CD4-positive, alpha-beta T cell (primary cell): ENCODE measurements at regions not wholly inside any gene's neighbourhood (a gene's known extent, or its start where the extent isn't known, plus 50 kb on each side); places are given as distances from the start of the nearest gene placed in this dataset.

Experiments used
- ATAC-seq: fragments of 200-7000 bp; cut with Tn5 transposase; one replicate; pipeline ENCODE4 v1.10.0; 2022; ENCODE audit warnings: mild to moderate bottlenecking; ENCODE audit not compliant: poor library complexity
- CTCF ChIA-PET: fragments of 350-600 bp; sonication (Branson Sonifier 250); formaldehyde crosslinking; loops from one replicate; lab custom pipeline; 2021; ENCODE audit warnings: antibody characterized with exemption, inconsistent platforms; lab: Charles Lee
- POLR2A ChIA-PET: fragments of 350-600 bp; sonication (Branson Sonifier 250); formaldehyde crosslinking; loops from one replicate; lab custom pipeline; 2021; ENCODE audit warnings: antibody characterized with exemption, inconsistent platforms; lab: Charles Lee
- DNase-seq, 14 experiments: peaks; one replicate each; pipeline ENCODE4 v3.0.0-alpha.2; 2013 to 2020; ENCODE audit warnings: mixed read lengths in 2 of 14
- H3K27ac ChIP-seq, 2 donors: one replicate each; pipeline versions ENCODE4 v1.5.1 to v1.7.0; 2013; ENCODE audit warnings: low read length in 2 of 2, low read depth in 1 of 2, mild to moderate bottlenecking in 1 of 2
- H3K27me3 ChIP-seq, 2 experiments: 1 replicate in 1 of 2; 2 replicates in 1 of 2; pipeline versions ENCODE4 v1.6.1 to v1.7.0; 2013; ENCODE audit warnings: low read length in 2 of 2, control low read depth in 1 of 2, mild to moderate bottlenecking in 1 of 2, moderate library complexity in 1 of 2; ENCODE audit not compliant: insufficient read depth in 2 of 2, control insufficient read depth in 1 of 2
- H3K36me3 ChIP-seq: one replicate; pipeline ENCODE4 v1.6.1; 2013; ENCODE audit warnings: low read length, control low read depth; ENCODE audit not compliant: insufficient read depth
- H3K4me1 ChIP-seq: one replicate; pipeline ENCODE4 v1.6.1; 2013; ENCODE audit warnings: low read length, control low read depth; ENCODE audit not compliant: insufficient read depth
- H3K4me3 ChIP-seq: one replicate; pipeline ENCODE4 v1.5.1; 2013; ENCODE audit warnings: mild to moderate bottlenecking, low read length, moderate library complexity
- H3K9me3 ChIP-seq, 2 experiments: 1 replicate in 1 of 2; 2 replicates in 1 of 2; pipeline versions ENCODE4 v1.6.1 to v1.7.0; 2013; ENCODE audit warnings: low read length in 2 of 2, mild to moderate bottlenecking in 2 of 2, control low read depth in 1 of 2, moderate library complexity in 1 of 2; ENCODE audit not compliant: control insufficient read depth in 1 of 2, insufficient read depth in 1 of 2
- H3K27ac Mint-ChIP-seq: one replicate; pipeline ENCODE4 v1.8.0; 2020; ENCODE audit warnings: mixed read lengths
- H3K27me3 Mint-ChIP-seq: one replicate; pipeline ENCODE4 v1.8.0; 2021; ENCODE audit warnings: mixed read lengths
- H3K36me3 Mint-ChIP-seq: one replicate; pipeline ENCODE4 v1.8.0; 2021; ENCODE audit warnings: low read depth, mixed read lengths
- H3K4me1 Mint-ChIP-seq: one replicate; pipeline ENCODE4 v1.8.0; 2021; ENCODE audit warnings: low read depth, mixed read lengths
- H3K4me3 Mint-ChIP-seq: one replicate; pipeline ENCODE4 v1.8.0; 2020; ENCODE audit warnings: mild to moderate bottlenecking, mixed read lengths
- H3K9me3 Mint-ChIP-seq: one replicate; pipeline ENCODE4 v1.8.0; 2020; ENCODE audit warnings: mixed read lengths
- CTCF ChIP-seq: fragments of 200-600 bp; IDR thresholded peaks from one replicate; pipeline ENCODE4 v1.8.0; 2022; ENCODE audit warnings: antibody characterized with exemption, mild to moderate bottlenecking
- intact Hi-C, 2 experiments: fragments of 100-400 bp; cut with DNase I in 1 of 2; cut with micrococcal nuclease in 1 of 2; formaldehyde crosslinking; loops; one replicate each; pipeline versions ENCODE4 v1.15.1 to v1.9.0; 2023 to 2025; cut with DNase I, micrococcal nuclease

GRCh38 chr2:49236316-49236715 is 82.0 kb upstream of the FSHR start:
- POLR2A ChIA-PET, result no interaction called here
- Mint-ChIP-seq H3K9me3 (peaks cover 7% of the 10 kb centered on the region), H3K36me3 (no peaks in the 10 kb centered on the region), H3K27ac (no peak overlapping the region), H3K4me3 (no peak overlapping the region), H3K4me1 (no peaks in the 10 kb centered on the region), H3K27me3 (no peaks in the 10 kb centered on the region)
- DNase-seq (no peak), ATAC-seq (no peak)
- TF ChIP-seq CTCF, result no peak
- H3K27ac ChIP-seq, result no peak overlapping the region
- peaks cover 0 to 13% of the 10 kb centered on the region in 2 experiments for H3K9me3 ChIP-seq
- H3K27me3 ChIP-seq, result no peaks in the 10 kb centered on the region
- CTCF ChIA-PET, result no interaction called here
- no peak overlapping the region for H3K4me3 ChIP-seq
- H3K36me3 ChIP-seq, result no peaks in the 10 kb centered on the region
- no peaks in the 10 kb centered on the region for H3K4me1 ChIP-seq
- intact Hi-C loops, result no loop called here

- ATAC-seq, result no peak
- intact Hi-C loops, result no loop called here
Observed at GRCh38 chr2:49226360-49226759, 72.0 kb upstream of the FSHR start.

GRCh38 chr2:49225126-49225525 is 70.8 kb upstream of the FSHR start:
- no peak for TF ChIP-seq CTCF
- Histone ChIP-seq H3K9me3 (no peaks in the 10 kb centered on the region), H3K4me1 (no peaks in the 10 kb centered on the region), H3K27me3 (no peaks in the 10 kb centered on the region), H3K36me3 (no peaks in the 10 kb centered on the region), H3K4me3 (no peak overlapping the region), H3K27ac (no peak overlapping the region)
- no peak for DNase-seq
- no peaks in the 10 kb centered on the region for H3K4me1 Mint-ChIP-seq
- H3K9me3 Mint-ChIP-seq, result no peaks in the 10 kb centered on the region
- ChIA-PET CTCF (no interaction called here), POLR2A (no interaction called here)
- H3K27me3 Mint-ChIP-seq, result no peaks in the 10 kb centered on the region
- no peak overlapping the region for H3K4me3 Mint-ChIP-seq
- no peak overlapping the region for H3K27ac Mint-ChIP-seq
- intact Hi-C loops, result no loop called here
- no peak for ATAC-seq
- H3K36me3 Mint-ChIP-seq, result no peaks in the 10 kb centered on the region

More at GRCh38 chr2:49226360-49226759, 72.0 kb upstream of the FSHR start:
- no peak for TF ChIP-seq CTCF
- Mint-ChIP-seq H3K36me3 (no peaks in the 10 kb centered on the region), H3K9me3 (peaks cover 7% of the 10 kb centered on the region), H3K27ac (no peak overlapping the region), H3K4me3 (no peak overlapping the region), H3K4me1 (no peaks in the 10 kb centered on the region), H3K27me3 (no peaks in the 10 kb centered on the region)
- ChIA-PET CTCF (no interaction called here), POLR2A (no interaction called here)
- no peak for DNase-seq
- Histone ChIP-seq H3K4me1 (no peaks in the 10 kb centered on the region), H3K27ac (no peak overlapping the region), H3K4me3 (no peak overlapping the region), H3K9me3 (no peaks in the 10 kb centered on the region), H3K36me3 (no peaks in the 10 kb centered on the region), H3K27me3 (no peaks in the 10 kb centered on the region)
